Peyer's patch (tissue), 4 donors: ENCODE measurements at regions not wholly inside any gene's neighbourhood (a gene's known extent, or its start where the extent isn't known, plus 50 kb on each side); places are given as distances from the start of the nearest gene placed in this dataset.

ENCODE experiments used
- DNase-seq, 3 donors: peaks; one replicate each; pipeline ENCODE4 v3.0.0-alpha.2; 2017 to 2019
- H3K27ac ChIP-seq, 4 donors: fragments of 200-600 bp; sonication (generic); one replicate each; pipeline ENCODE4 v1.5.1; 2016 to 2019
- H3K27me3 ChIP-seq, 2 donors: fragments of 200-600 bp; sonication (generic); one replicate each; pipeline ENCODE4 v1.5.1; 2019
- H3K36me3 ChIP-seq, 3 donors: fragments of 200-600 bp; sonication (generic); one replicate each; pipeline ENCODE4 v1.5.1; 2016 to 2019
- H3K4me1 ChIP-seq, 4 donors: fragments of 200-600 bp; sonication (generic); one replicate each; pipeline ENCODE4 v1.5.1; 2016 to 2019
- H3K4me3 ChIP-seq, 4 donors: fragments of 200-600 bp; sonication (generic); 1 replicate in 3 of 4; 2 replicates in 1 of 4; pipeline ENCODE4 v1.5.1; 2016 to 2019; ENCODE audit warnings: mild to moderate bottlenecking in 1 of 4
- H3K9me3 ChIP-seq, 4 donors: fragments of 200-600 bp; sonication (generic); one replicate each; pipeline ENCODE4 v1.5.1; 2016 to 2019; ENCODE audit warnings: mild to moderate bottlenecking in 1 of 4
- CTCF ChIP-seq, 6 experiments: fragments of 450-650 bp in 4 of 6; fragments of 200-600 bp in 2 of 6; sonication (generic) in 1 of 6; IDR thresholded peaks; one replicate each; pipeline ENCODE4 v1.5.1; 2017 to 2019; ENCODE audit warnings: antibody characterized with exemption in 6 of 6, mild to moderate bottlenecking in 3 of 6, moderate library complexity in 1 of 6
- POLR2A ChIP-seq, 2 donors: fragments of 450-650 bp; IDR thresholded peaks; one replicate each; pipeline ENCODE4 v1.5.1; 2017; ENCODE audit warnings: antibody characterized with exemption in 2 of 2, mild to moderate bottlenecking in 2 of 2, moderate library complexity in 2 of 2

GRCh38 chr4:162442128-162442527, 278.3 kb upstream of the FSTL5 start:
- DNase-seq: no peak
- no peaks in the 10 kb centered on the region for H3K4me1 ChIP-seq
- H3K27ac ChIP-seq: no peak overlapping the region
- no peaks in the 10 kb centered on the region for H3K27me3 ChIP-seq
- no peak overlapping the region for H3K4me3 ChIP-seq
- no peaks in the 10 kb centered on the region for H3K36me3 ChIP-seq
- no peaks in the 10 kb centered on the region for H3K9me3 ChIP-seq
- TF ChIP-seq POLR2A (IDR thresholded peaks at IDR 0.05) (no peak), CTCF (IDR thresholded peaks at IDR 0.05) (no peak)

GRCh38 chr4:162422312-162422711, 258.5 kb upstream of the FSTL5 start:
- DNase-seq: no peak
- no peak overlapping the region for H3K4me3 ChIP-seq
- H3K36me3 ChIP-seq: no peaks in the 10 kb centered on the region
- H3K27me3 ChIP-seq: no peaks in the 10 kb centered on the region
- TF ChIP-seq POLR2A (IDR thresholded peaks at IDR 0.05) (no peak), CTCF (IDR thresholded peaks at IDR 0.05) (no peak)
- H3K4me1 ChIP-seq: no peaks in the 10 kb centered on the region
- no peaks in the 10 kb centered on the region for H3K9me3 ChIP-seq
- H3K27ac ChIP-seq: no peak overlapping the region

- no peak overlapping the region for H3K27ac ChIP-seq
- no peaks in the 10 kb centered on the region for H3K36me3 ChIP-seq
- H3K27me3 ChIP-seq: no peaks in the 10 kb centered on the region
- H3K4me3 ChIP-seq: no peak overlapping the region
- no peak for DNase-seq
- peaks cover 0 to 12% (median 0%) of the 10 kb centered on the region in 4 donors for H3K4me1 ChIP-seq
- no peak for TF ChIP-seq POLR2A (IDR thresholded peaks at IDR 0.05)
- TF ChIP-seq CTCF (IDR thresholded peaks at IDR 0.05): no peak
- no peaks in the 10 kb centered on the region for H3K9me3 ChIP-seq
Measured at GRCh38 chr4:162410854-162411253, 247.1 kb upstream of the FSTL5 start.

GRCh38 chr4:162409048-162409447, 245.2 kb upstream of the FSTL5 start:
- H3K27ac ChIP-seq: peak overlapping the region in 1 of 4 donors; percentile 54
- peak in 1 of 3 donors; percentile 43 for DNase-seq

GRCh38 chr4:162408309-162408708, 244.5 kb upstream of the FSTL5 start:
- Histone ChIP-seq H3K36me3 (no peaks in the 10 kb centered on the region), H3K27me3 (no peaks in the 10 kb centered on the region), H3K4me1 (peaks cover 0 to 12% (median 0%) of the 10 kb centered on the region in 4 donors), H3K27ac (peak overlapping the region in 2 of 4 donors; percentile 26 to 54), H3K9me3 (peaks cover 0 to 2% (median 0%) of the 10 kb centered on the region in 4 donors), H3K4me3 (no peak overlapping the region)
- TF ChIP-seq POLR2A (IDR thresholded peaks at IDR 0.05): no peak
- no peak for TF ChIP-seq CTCF (IDR thresholded peaks at IDR 0.05)
- DNase-seq: peak in 2 of 3 donors; percentile 52 to 71

More at GRCh38 chr4:162409048-162409447, 245.2 kb upstream of the FSTL5 start:
- H3K4me1 ChIP-seq: peaks cover 0 to 12% (median 0%) of the 10 kb centered on the region in 4 donors
- no peaks in the 10 kb centered on the region for H3K27me3 ChIP-seq
- no peak overlapping the region for H3K4me3 ChIP-seq
- no peak for TF ChIP-seq POLR2A (IDR thresholded peaks at IDR 0.05)
- no peak for TF ChIP-seq CTCF (IDR thresholded peaks at IDR 0.05)
- H3K36me3 ChIP-seq: no peaks in the 10 kb centered on the region
- H3K9me3 ChIP-seq: peaks cover 0 to 2% (median 0%) of the 10 kb centered on the region in 4 donors
